NCI-H1417 (cell line): ENCODE measurements at regions not wholly inside any gene's neighbourhood (a gene's known extent, or its start where the extent isn't known, plus 50 kb on each side); places are given as distances from the start of the nearest gene placed in this dataset.

Experiments
- DNase-seq, 3 experiments: peaks; one replicate each; lab custom pipeline; 2025; lab: John Stamatoyannopoulos, UW

GRCh38 chr6:56714982-56715456 lies 72.3 kb upstream of the DST start:
- peak in 1 of 3 experiments; percentile 25 for DNase-seq

GRCh38 chr6:56714273-56714672 lies 71.6 kb upstream of the DST start:
- DNase-seq = no peak

- no peak for DNase-seq
These were observed 70.6 kb upstream of the DST start for GRCh38 chr6:56713254-56713672.

- DNase-seq = no peak
These were observed 68.3 kb upstream of the DST start for GRCh38 chr6:56710967-56711366.

GRCh38 chr6:56709650-56710049 lies 67.0 kb upstream of the DST start:
- no peak for DNase-seq

- DNase-seq = peak; percentile 3 to 78 (median 68)
These were observed 66.3 kb upstream of the DST start for GRCh38 chr6:56708810-56709597.

- no peak for DNase-seq
These were observed 64.5 kb upstream of the DST start for GRCh38 chr6:56706981-56707726.

GRCh38 chr6:56699066-56699654 lies 56.5 kb upstream of the DST start:
- DNase-seq = peak in 2 of 3 experiments; percentile 1 to 51

- no peak for DNase-seq
These were observed 53.0 kb upstream of the DST start for GRCh38 chr6:56695702-56696101.

GRCh38 chr6:56694002-56694401 lies 51.3 kb upstream of the DST start:
- no peak for DNase-seq

- DNase-seq = peak in 1 of 3 experiments; percentile 24
These were observed 50.5 kb upstream of the DST start for GRCh38 chr6:56693246-56693607.

GRCh38 chr6:56692523-56693245 lies 50.0 kb upstream of the DST start:
- DNase-seq = no peak
